SK-MEL-5 (cell line): ENCODE measurements at regions not wholly inside any gene's neighbourhood (a gene's known extent, or its start where the extent isn't known, plus 50 kb on each side); places are given as distances from the start of the nearest gene placed in this dataset.

Experiments
- DNase-seq: peaks from one replicate; pipeline ENCODE4 v3.0.0-alpha.2; 2016; ENCODE audit warnings: low read depth, low spot score
- in situ Hi-C: cut with HindIII; loops from 2 replicates; pipeline ENCODE4 v1.10.0; 2016; ENCODE audit warnings: low sequenced_read_pairs, high pct_unique_total_duplicates, low pct_unique_long_range_greater_than_20kb

DNA sequence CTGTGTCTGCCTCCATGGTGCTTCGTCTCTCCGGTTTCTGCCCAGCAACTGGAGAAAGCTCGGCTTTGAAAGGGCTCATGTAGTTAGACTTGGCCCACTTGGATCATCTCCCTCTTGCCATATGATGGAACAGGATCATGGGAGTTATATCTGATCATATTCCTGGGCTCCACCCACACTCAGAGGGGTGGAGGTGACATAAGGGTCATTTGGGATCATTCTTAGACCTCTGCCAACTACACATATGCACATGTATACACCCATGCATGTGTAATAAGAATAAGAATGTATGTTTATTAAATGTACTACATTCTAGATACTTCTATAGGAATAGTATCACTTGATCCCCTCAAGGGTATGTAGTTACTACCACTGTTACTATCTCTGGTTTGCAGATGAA lies 74.1 kb upstream of the WNT4 start:
- DNase-seq: no peak
- in situ Hi-C loops: no loop called here

DNA sequence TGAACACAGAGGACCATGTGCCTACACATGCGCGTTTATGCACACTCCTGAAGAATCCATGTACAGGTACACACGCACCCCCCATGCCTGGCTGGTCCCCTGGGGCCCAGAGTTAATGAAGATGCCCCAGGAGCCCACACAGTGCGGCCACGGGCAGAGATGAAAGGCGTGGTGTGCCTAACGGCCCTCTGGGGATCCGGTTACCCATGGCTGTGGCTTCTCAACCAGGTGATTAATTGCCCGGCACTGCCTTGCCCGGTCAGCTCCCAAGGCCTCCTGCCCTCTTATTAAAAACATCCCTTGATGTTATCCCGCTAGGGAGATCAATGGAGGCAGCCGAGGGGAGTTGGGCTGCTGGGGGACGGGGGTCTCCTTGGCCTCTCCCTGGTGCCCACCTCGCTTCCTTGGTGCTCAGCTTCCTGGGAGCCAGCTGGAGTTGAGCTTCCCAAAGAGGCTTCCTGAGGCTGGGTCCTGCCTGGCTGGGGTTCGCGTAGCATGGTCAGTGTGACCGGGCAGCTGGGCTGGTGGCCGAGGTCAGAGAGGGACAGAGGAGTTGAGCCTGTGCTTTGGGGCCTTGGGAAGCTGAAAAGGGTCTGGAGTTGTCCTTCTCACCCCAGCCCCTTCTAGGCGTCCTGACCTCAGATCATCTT lies 75.0 kb upstream of the WNT4 start:
- no peak for DNase-seq
- in situ Hi-C loops: no loop called here

DNA sequence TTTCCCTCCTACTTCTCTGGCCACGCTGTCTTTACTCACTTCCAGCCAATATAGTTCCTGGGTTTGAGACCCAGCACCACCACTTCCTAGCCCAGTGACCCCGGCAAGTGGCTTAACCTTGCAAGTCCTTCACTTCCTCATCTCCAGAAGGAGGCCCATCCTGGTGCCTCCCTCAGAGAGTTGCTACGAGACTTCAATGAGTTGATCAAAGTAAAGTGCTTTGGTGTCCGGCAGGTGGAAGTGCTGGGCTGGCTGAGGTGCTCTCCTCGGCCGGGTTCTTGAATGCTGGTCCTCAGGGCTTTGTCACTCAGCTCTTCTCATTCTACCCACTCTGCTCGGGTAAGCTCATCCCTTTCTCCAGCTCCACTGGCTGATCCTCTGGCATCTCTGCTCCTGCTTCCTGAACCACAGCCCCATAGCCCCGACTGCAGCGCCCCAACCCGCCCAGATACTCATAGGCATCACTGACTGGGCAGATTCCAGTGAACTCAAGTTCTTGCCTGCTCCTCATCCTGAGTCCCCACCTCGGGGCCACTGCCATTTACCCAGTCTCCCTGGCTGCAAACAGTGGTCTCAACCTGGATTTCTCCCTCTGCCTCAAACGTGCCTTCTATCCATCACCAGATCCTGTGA lies 75.8 kb upstream of the WNT4 start:
- in situ Hi-C loops: no loop called here
- no peak for DNase-seq

DNA sequence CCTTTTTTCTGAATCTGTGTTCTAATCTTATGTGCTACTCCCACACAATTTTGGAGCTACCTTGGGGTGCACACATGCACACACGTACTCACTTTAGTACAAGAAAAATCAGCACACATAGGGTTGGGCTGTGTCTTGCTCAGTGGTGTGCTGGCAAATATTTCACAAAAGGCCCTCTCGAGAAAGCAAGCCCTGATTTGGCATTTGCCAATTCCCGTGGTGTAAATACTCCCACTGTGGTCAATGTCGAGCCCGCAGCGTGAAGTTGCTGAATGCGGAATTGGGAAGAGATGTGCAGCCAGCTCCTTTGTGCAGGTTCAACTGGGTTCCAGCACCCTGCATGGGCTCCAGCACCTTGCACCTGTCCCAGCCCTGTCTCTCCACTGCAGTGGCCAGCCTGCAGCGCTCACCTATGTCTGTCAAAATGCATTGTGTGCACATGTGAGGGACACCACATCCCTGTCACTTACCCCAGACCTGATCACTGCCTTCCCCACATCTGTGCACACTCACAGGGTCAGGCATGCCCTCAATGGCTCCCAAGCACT lies 78.4 kb upstream of the WNT4 start:
- in situ Hi-C loops: no loop called here
- no peak for DNase-seq

DNA sequence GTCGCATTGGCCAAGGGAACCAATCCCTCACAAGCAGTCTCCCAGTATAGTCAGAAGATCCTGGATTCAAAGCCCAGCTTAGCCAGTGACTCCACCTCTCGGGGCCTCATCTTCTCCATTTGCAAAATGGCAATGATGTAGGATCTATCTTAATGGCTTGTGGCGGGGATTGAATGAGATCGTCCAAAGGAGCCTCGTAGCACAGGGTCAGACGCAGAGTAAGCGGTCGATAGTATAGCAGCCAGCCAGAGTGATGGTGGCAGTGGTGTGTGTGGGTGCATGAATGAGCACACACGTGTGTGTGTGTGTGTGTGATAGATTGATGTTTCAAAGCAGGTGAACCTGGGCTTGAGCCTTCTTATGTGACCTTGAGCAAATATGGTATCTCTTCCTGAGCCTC lies 79.8 kb upstream of the WNT4 start:
- no peak for DNase-seq
- in situ Hi-C loops: no loop called here

DNA sequence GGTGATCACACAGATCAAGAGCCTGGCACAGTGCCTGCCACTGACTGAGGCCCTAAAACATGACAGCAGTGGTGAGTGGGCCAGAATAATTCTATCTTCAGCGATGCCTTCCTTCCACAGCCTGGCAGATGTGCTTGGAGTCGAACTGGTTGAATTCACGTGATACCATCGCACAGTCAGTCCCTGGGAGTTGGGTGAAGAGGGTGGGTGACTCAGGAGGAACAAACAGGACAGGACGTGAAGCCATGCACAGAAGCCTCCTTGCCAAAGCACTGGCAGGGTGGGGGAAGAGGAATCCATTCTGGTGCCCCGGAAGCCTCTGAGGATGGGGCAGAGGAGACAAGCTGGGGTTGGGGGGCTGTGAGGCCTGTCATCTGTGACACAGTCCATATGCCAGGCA lies 80.3 kb upstream of the WNT4 start:
- in situ Hi-C loops: no loop called here
- no peak for DNase-seq

DNA sequence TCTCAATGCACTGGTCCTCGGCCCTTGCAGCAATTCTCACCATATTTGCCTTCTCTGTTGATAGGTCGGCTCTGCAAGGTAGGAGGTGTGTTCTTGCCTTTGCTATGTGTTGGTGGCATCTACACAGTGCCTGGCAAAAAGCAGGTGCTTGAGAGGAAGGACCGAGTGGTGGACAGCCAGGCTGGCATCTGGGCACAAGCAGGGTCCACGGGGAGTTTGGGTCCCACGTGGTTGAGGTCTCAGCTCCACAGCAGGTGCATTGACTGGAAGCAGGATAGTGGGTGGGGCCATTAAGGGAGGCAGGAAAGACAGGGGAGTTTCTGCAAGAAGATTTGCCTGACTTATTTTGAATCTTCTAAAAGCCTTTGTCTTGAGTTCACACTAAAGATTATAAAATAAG lies 81.2 kb upstream of the WNT4 start:
- in situ Hi-C loops: no loop called here
- DNase-seq: no peak

DNA sequence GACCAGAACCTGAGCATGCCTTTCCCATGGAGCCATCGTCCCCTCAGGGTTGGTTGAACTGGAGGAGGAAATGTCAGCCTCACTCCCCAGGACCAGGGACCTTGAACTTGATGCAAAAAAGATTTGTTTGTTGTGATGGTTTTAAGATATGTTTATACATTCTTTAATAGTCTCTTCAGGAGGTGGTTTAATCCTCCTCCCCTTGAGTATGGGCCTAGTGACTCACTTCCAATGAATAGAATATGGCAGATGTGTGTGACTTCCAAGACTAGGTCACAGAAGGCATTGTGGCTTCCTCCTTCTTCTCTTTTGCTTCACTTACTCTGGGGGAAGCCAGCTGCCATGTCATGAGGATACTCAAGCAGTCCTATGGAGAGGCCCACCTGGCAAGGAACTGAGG lies 81.7 kb upstream of the WNT4 start:
- in situ Hi-C loops: no loop called here
- no peak for DNase-seq

DNA sequence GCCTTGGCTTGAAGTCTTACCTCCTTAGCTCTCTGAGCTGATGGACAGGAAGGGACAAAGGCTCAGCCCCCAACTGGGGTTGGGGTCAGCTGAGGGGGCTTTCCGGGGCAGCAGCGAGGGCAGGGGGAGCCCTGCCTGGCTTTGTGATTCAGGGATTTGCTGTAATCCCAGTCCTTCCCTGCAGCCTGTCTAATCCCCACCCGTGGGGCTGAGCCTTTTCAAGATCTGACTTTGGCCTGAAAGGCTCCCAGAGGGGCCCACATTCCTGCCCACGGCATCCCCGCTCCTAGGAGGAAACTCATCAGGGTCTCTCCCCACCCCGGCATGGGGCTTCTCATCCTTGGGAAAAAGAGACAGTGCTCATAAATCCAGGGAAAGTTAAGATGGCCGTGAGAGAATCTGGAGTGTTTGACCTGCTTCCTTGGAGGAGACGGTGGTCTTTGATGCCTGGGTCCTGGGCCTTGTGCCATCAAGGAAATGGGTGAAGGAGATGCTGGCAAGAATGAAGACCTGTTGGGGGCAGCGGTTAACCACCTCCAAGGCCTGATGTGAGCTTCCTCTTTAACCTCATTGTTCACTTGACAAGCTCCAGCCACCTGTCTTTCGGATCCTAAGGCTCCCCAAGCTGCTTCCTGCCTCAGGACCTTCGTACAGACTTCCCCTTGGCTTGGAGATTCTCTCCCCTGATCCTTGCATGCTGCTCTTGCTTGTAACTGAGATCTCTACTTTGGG lies 83.1 kb upstream of the WNT4 start:
- DNase-seq: no peak
- in situ Hi-C loops: no loop called here

DNA sequence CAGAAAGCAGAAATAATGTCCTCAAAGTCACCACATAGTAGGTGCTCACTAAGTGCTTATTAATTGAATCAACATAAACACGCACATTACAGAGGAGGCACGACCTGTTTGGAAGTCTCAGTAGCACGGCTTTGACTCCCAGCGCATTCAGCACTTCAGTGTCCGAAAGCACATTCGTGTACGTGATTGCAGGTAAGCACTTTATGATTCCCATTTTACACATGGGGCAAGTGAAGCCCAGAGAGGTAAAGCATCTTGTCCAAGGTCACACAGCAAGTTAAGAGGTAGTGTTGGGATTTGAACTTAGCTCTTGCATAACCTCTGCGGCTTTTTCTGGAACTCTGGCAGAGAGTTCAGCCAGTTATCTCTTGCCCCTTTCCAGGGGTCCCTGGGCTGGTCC lies 85.2 kb upstream of the WNT4 start:
- in situ Hi-C loops: no loop called here
- DNase-seq: no peak

DNA sequence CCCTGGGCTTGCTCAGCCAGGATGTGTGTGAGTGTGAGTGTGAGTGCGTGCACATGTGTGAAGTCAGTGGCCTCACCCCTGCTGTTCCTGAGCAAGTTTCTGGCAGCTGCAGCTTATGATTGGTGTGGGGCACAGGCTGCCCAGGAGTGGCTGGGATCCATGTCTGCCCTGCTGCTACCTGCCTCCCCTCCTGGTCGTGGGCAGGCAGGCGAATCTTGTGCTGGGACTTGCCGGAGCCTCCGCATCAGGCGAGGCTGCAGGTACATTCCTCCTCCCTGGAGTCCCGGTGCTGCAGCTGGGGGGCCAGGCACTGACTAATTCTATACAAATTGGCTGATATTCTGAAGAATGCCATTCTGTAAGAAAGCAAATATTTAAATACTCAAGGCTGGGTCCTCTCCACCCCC lies 85.6 kb upstream of the WNT4 start:
- DNase-seq: no peak
- in situ Hi-C loops: no loop called here

DNA sequence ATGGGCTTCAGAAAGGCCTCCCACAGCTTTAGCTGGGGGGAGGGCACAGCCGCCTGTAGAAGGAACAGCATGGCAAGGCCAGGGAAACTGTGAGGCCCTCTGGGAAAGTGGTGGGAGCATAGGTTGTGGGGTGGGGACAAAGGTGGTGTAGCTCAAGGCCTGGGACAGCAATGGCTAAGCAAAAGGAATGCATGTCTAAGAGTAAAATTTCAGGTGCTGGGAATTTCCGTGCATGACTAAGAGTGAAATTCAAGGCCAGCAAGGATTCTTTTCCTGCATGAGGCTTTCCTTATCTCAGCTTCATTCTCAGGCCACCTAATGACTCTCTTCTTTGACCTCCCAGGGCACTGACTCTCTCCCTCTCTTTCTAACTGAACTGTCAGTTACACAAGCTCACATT lies 86.5 kb upstream of the WNT4 start:
- no peak for DNase-seq
- in situ Hi-C loops: no loop called here

DNA sequence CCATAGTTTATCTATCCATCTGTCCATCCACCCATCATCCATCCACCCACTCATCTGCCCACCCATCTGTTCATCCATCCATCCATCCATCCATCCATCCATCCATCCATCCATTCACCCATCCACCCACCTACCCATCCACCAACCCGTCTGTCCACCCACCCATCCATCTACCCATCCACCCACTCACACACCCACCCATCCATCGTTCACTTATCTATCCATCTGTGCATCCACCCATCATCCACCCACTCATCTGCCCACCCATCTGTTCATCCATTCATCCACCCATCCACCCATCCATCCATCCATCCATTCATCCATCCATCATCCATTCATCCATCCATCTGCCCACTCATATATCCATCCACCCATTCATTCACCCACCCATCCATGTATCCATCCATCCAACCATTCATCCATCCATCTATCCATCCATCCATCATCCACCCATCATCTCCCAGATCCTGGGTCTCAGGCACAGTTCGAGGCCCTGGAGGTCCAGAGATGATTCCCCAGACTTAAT lies 88.2 kb upstream of the WNT4 start:
- no peak for DNase-seq
- in situ Hi-C loops: no loop called here

DNA sequence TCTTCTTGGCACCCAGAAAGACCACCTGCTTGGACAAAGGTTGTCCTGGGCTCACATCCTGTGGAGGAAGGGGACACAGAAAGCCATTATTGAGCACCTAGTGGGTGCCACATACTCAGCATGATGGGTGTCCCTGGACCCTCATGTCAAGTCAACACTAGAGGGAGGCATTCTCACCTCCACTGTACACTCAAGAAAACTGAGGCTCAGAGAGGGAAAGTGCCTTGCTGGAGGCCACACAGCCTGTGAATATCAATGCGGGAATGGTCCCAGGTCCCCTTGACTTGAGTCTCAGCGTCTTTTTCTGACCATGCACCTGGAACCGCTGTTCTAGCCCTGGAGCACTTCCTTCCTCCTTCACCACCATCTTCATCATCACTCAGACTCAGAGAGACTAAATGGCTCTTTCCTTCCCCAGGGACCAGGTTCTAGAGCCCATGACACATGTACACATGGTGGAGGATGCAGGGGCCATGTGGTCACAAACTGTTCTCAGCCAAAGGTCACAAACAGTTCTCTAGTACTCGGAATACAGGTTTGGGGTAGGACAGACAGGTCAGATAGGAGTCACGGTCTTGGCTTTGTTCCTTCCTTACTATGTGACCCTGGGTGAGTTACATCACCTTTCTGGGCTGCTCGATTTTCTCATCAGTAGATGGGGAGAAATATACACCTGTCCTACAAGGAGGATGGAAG lies 89.2 kb upstream of the WNT4 start:
- in situ Hi-C loops: no loop called here
- DNase-seq: no peak

DNA sequence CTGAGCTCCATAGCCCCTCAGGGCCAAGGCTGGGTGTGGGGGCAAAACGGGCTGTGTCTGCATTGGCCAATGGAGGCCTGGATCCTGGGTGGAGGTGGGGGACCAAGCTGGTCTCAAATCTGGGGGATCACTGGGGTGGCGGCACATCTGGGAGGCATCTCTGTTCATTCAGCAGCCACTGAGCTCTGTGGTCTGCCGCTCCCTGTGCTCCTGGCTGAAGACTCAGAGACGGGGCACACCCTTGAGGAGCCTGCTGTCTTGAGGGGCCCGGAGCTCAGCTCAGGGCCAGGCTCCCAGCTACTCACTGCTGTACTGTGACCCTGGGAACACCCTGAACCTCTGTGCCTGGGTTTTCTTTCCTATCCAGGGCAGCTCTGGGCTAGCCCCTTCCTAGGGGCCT lies 90.3 kb upstream of the WNT4 start:
- no peak for DNase-seq
- in situ Hi-C loops: no loop called here

DNA sequence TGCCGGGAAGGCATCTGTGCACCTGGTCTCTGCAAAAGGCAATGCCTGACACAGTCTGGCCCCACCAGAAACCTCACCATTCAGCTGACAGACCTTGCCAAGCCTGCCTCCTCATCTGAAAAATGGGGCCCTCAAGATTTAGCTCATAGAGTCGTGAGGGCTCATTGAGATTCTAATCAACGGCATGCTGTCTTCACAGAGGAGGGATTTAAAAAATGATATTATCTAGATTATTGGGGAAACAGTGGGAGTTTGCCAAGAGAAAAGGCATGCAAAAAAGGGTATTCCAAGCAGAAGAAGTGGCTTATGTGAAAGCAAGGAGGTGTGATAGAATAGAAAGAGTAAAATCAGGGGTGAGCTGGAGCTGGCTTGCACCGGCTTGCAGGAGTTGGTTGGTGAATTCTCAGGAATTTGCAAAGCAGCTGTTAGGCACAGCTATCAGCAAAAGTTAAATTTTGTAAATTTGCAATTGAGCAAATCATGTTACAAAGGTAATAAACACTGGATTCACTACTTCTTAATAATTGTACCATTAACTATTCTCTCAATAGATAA lies 91.7 kb upstream of the WNT4 start:
- in situ Hi-C loops: no loop called here

DNA sequence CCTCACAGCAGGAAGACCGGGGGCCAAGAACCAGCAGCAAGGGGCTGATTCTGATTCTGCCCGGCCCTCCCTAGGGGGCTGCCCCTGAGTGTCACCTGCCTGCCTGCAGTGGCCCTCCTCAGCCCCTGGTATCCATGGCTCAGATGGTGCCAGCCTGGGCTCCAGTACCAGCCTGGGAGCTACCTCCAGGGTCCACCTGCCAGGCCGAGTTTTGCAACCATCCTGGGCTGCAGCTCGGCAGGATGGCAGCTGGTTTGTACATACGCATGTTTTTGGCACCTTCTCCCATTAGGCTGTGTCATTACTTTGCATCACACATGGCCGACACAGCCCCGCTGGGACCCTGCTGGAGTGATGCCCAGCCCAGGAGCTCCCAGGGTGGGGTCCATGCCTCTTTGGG lies 93.3 kb upstream of the WNT4 start:
- no peak for DNase-seq
- in situ Hi-C loops: no loop called here

More for the DNA sequence above, 91.7 kb upstream of the WNT4 start:
- no peak for DNase-seq

DNA sequence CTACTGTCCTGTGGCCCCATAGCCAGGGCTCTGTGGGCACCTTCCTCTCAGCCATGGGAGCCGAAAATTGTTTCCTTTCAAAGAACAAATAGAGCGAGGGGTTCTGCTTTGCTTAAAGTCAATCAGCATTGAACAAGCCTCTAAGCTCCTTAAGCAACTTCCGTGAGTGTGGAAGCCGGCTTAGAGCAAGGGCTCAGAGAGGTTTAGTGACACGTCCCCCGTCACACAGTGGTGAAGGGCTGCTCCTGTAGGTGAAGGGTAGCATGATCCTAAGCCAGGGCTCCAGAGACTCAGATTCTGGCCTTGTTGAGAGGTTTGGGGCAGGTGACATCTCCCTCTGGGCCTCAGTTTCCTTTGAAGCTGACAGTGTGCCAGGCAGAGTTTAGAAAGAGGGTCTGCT lies 94.0 kb upstream of the WNT4 start:
- in situ Hi-C loops: no loop called here
- DNase-seq: no peak
